ENCODE measurements at regions not wholly inside any gene's neighbourhood (a gene's known extent, or its start where the extent isn't known, plus 50 kb on each side); places are given as distances from the start of the nearest gene placed in this dataset.

DNA sequence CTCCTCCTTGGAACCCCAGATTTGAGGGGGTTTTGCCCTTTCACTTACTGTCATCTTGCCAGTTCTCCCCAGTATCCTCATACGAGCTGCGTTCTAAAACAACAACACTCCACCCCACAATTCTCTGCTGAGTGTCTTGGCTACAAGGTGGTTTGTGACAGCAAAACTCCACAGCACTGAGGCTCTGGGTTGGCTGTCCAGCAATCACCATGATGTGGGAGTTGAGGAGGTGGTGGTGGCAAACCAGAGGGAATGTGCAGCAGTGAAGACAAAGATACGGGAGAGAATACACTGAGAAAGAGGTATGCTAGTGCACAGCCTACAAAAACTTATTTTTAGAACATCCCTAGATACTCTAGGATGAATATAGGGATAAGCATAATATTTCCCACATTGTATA, 335.0 kb downstream of the C11orf87 start:
- Histone ChIP-seq H3K9me3 (no peaks in the 10 kb centered on the region), H3K36me3 (ENCODE audit: control insufficient read depth in 2 of 2, extremely low read depth in 1 of 2, insufficient read depth in 1 of 2, low read length in 1 of 2) (no peaks in the 10 kb centered on the region), H3K4me1 (ENCODE audit: control insufficient read depth in 1 of 2, extremely low read depth in 1 of 2, insufficient read depth in 2 of 2, low read length in 2 of 2) (no peaks in the 10 kb centered on the region), H3K4me3 (ENCODE audit: control insufficient read depth in 1 of 2, extremely low read depth in 1 of 2, low read length in 1 of 2) (no peak overlapping the region), H3K27ac (ENCODE audit: low read length) (no peak overlapping the region), H3K27me3 (replicated peaks in 1 of 2; ENCODE audit: control insufficient read depth in 2 of 2, extremely low read depth in 1 of 2, insufficient read depth in 2 of 2, low read length in 1 of 2) (no peaks in the 10 kb centered on the region)
- Mint-ChIP-seq H3K27me3 (peaks cover 0 to 2% of the 10 kb centered on the region in 2 donors), H3K9me3 (peaks cover 0 to 5% (median 0%) of the 10 kb centered on the region in 3 donors), H3K36me3 (no peaks in the 10 kb centered on the region), H3K4me3 (no peak overlapping the region), H3K27ac (no peak overlapping the region), H3K4me1 (no peaks in the 10 kb centered on the region)
- DNase-seq (no peak), ATAC-seq (replicated peaks in 1 of 4) (no peak)
- no CpG with 5 or more reads among the region's 3 CpGs for WGBS (ENCODE audit: insufficient coverage)
- CTCF ChIA-PET: no interaction called here
- POLR2A ChIA-PET: no interaction called here

DNA sequence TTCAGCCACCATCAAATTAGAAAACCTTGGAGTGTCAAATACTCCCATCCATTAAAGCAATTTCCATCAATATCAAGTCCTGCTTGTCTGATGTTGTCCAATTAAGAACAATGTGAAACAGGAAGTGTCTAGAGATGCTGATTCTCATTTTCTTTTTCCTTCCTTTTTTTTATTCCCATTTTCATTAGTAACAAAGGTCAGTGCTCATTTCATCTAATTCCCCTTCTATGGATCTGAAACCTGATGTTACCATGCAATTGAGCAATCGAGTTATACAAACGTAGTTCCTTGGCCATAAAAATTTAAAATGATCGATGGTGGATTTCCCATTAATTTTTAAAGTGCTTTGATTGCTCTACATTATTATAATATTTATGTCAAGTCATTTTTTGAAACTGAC, 330.6 kb upstream of the ZC3H12C start:
- Histone ChIP-seq H3K4me1 (ENCODE audit: control insufficient read depth in 1 of 2, extremely low read depth in 1 of 2, insufficient read depth in 2 of 2, low read length in 2 of 2) (no peaks in the 10 kb centered on the region), H3K9me3 (no peaks in the 10 kb centered on the region), H3K27ac (ENCODE audit: low read length) (no peak overlapping the region), H3K27me3 (replicated peaks in 1 of 2; ENCODE audit: control insufficient read depth in 2 of 2, extremely low read depth in 1 of 2, insufficient read depth in 2 of 2, low read length in 1 of 2) (no peaks in the 10 kb centered on the region), H3K36me3 (ENCODE audit: control insufficient read depth in 2 of 2, extremely low read depth in 1 of 2, insufficient read depth in 1 of 2, low read length in 1 of 2) (no peaks in the 10 kb centered on the region), H3K4me3 (ENCODE audit: control insufficient read depth in 1 of 2, extremely low read depth in 1 of 2, low read length in 1 of 2) (no peak overlapping the region)
- ChIA-PET POLR2A (no interaction called here), CTCF (no interaction called here)
- Mint-ChIP-seq H3K27ac (no peak overlapping the region), H3K4me1 (no peaks in the 10 kb centered on the region), H3K4me3 (no peak overlapping the region), H3K9me3 (peaks cover 0 to 5% (median 0%) of the 10 kb centered on the region in 3 donors), H3K27me3 (peaks cover 0 to 3% of the 10 kb centered on the region in 2 donors), H3K36me3 (no peaks in the 10 kb centered on the region)
- DNase-seq (no peak), ATAC-seq (replicated peaks in 1 of 4) (no peak)
- no CpG with 5 or more reads among the region's 3 CpGs for WGBS (ENCODE audit: insufficient coverage)

DNA sequence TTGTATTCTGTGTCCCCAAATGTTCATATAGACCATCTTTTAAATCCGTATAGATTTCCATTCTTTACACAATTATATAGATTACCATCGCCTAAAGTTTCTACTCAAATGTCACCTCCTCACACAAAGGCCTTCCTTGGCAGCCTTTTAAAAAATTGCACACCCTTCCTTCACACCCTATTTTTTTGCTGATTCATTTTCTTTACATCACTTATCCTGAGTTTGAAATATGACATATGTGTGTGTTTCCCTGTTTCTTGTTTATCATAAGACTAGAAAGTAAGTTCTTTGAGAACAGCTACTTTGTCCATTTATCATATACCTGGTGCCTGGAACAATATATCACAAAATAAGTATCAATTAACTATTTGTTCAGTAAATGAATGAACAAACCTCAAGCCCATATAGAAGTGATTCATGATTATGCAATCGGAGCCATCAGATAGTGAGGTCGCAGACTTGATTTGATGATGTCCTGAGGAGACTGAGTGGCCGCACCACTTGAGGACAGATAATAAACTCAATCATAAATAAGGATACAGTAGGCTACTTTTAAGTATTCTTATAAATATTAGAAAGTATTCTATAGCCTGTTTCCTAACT, 327.4 kb upstream of the ZC3H12C start:
- Histone ChIP-seq H3K36me3 (ENCODE audit: control insufficient read depth in 2 of 2, extremely low read depth in 1 of 2, insufficient read depth in 1 of 2, low read length in 1 of 2) (no peaks in the 10 kb centered on the region), H3K4me3 (ENCODE audit: control insufficient read depth in 1 of 2, extremely low read depth in 1 of 2, low read length in 1 of 2) (no peak overlapping the region), H3K4me1 (ENCODE audit: control insufficient read depth in 1 of 2, extremely low read depth in 1 of 2, insufficient read depth in 2 of 2, low read length in 2 of 2) (no peaks in the 10 kb centered on the region), H3K27me3 (replicated peaks in 1 of 2; ENCODE audit: control insufficient read depth in 2 of 2, extremely low read depth in 1 of 2, insufficient read depth in 2 of 2, low read length in 1 of 2) (no peaks in the 10 kb centered on the region), H3K27ac (ENCODE audit: low read length) (no peak overlapping the region), H3K9me3 (no peaks in the 10 kb centered on the region)
- peaks cover 0 to 3% of the 10 kb centered on the region in 2 donors for H3K27me3 Mint-ChIP-seq
- DNase-seq (no peak), ATAC-seq (replicated peaks in 1 of 4) (no peak)
- no peaks in the 10 kb centered on the region for H3K36me3 Mint-ChIP-seq
- H3K9me3 Mint-ChIP-seq: no peaks in the 10 kb centered on the region
- no peaks in the 10 kb centered on the region for H3K4me1 Mint-ChIP-seq
- H3K27ac Mint-ChIP-seq: no peak overlapping the region
- CTCF ChIA-PET: no interaction called here
- POLR2A ChIA-PET: no interaction called here
- 75% methylated on average over 2 of the region's 5 CpGs for WGBS (ENCODE audit: insufficient coverage)
- H3K4me3 Mint-ChIP-seq: no peak overlapping the region

DNA sequence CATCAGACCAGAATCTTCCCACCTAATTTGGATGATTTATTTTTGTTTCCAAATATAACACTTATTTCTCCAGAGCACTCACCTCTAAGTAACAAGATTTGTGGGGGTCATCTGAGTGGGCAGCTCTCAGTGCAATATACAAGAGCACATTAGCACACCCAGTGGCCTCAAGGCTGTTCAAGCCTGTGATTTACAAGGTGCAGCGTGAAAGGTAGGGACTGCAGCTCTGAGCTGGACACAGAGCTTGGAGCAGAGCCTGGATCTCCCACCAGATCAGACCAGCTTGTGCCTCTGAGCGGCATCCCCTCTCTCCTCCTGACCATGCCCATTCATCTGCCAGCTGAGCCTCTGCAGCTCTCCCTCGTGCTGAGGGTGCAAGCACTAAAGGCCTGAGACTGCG, 323.3 kb upstream of the ZC3H12C start:
- Mint-ChIP-seq H3K4me3 (no peak overlapping the region), H3K27ac (no peak overlapping the region), H3K9me3 (no peaks in the 10 kb centered on the region), H3K36me3 (no peaks in the 10 kb centered on the region), H3K4me1 (no peaks in the 10 kb centered on the region), H3K27me3 (no peaks in the 10 kb centered on the region)
- ATAC-seq (replicated peaks in 1 of 4) (no peak), DNase-seq (no peak)
- ChIA-PET CTCF (no interaction called here), POLR2A (no interaction called here)
- no peaks in the 10 kb centered on the region for H3K9me3 ChIP-seq
- H3K36me3 ChIP-seq (ENCODE audit: control insufficient read depth in 2 of 2, extremely low read depth in 1 of 2, insufficient read depth in 1 of 2, low read length in 1 of 2): no peaks in the 10 kb centered on the region
- H3K4me1 ChIP-seq (ENCODE audit: control insufficient read depth in 1 of 2, extremely low read depth in 1 of 2, insufficient read depth in 2 of 2, low read length in 2 of 2): no peaks in the 10 kb centered on the region
- WGBS (ENCODE audit: insufficient coverage): 77% methylated on average over 4 of the region's 4 CpGs
- H3K27ac ChIP-seq (ENCODE audit: low read length): no peak overlapping the region
- no peak overlapping the region for H3K4me3 ChIP-seq (ENCODE audit: control insufficient read depth in 1 of 2, extremely low read depth in 1 of 2, low read length in 1 of 2)
- H3K27me3 ChIP-seq (replicated peaks in 1 of 2; ENCODE audit: control insufficient read depth in 2 of 2, extremely low read depth in 1 of 2, insufficient read depth in 2 of 2, low read length in 1 of 2): no peaks in the 10 kb centered on the region

DNA sequence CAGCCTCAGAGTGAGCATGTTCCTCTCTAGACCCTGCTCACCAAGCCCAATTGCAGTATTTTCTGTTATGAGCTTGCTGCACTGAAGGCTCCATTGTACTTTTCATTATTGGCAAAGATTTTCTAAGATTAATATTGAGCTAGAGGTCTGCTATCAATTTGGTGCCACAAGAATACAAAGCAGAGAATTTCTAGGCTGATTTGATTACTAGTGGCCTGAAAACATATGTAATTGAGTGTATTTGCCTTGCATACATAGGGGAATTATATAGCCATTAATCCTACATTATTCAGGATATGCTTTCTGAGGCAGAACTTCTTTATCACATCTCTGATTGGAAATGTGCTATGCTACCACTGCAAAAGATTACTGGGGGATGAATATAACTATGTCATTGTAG, 322.9 kb upstream of the ZC3H12C start:
- no peaks in the 10 kb centered on the region for H3K4me1 Mint-ChIP-seq
- Histone ChIP-seq H3K4me1 (ENCODE audit: control insufficient read depth in 1 of 2, extremely low read depth in 1 of 2, insufficient read depth in 2 of 2, low read length in 2 of 2) (no peaks in the 10 kb centered on the region), H3K27me3 (replicated peaks in 1 of 2; ENCODE audit: control insufficient read depth in 2 of 2, extremely low read depth in 1 of 2, insufficient read depth in 2 of 2, low read length in 1 of 2) (no peaks in the 10 kb centered on the region), H3K4me3 (ENCODE audit: control insufficient read depth in 1 of 2, extremely low read depth in 1 of 2, low read length in 1 of 2) (no peak overlapping the region), H3K36me3 (ENCODE audit: control insufficient read depth in 2 of 2, extremely low read depth in 1 of 2, insufficient read depth in 1 of 2, low read length in 1 of 2) (no peaks in the 10 kb centered on the region), H3K27ac (ENCODE audit: low read length) (no peak overlapping the region), H3K9me3 (no peaks in the 10 kb centered on the region)
- no peak overlapping the region for H3K4me3 Mint-ChIP-seq
- no peak for ATAC-seq (replicated peaks in 1 of 4)
- no peak for DNase-seq
- H3K27me3 Mint-ChIP-seq: no peaks in the 10 kb centered on the region
- H3K27ac Mint-ChIP-seq: no peak overlapping the region
- no peaks in the 10 kb centered on the region for H3K36me3 Mint-ChIP-seq
- ChIA-PET POLR2A (no interaction called here), CTCF (no interaction called here)
- no peaks in the 10 kb centered on the region for H3K9me3 Mint-ChIP-seq

DNA sequence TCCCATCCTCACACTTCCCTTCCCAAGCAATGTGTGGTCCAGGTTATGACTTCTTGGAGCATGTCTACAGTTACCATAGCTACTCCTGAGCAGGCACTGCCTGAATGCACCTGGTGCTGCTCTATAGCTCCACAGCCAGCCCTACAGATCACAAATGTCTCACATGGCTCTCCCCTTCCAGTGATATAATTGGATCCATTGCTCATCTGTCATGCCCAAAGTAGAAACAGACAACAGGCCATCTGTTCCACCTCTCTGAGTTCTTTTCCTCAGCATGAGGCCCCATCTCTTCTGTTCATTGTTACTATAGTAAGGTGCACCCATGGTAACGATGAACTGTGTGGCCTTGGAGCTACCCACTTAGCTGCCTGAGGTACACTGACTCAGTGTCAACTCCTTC, 320.3 kb upstream of the ZC3H12C start:
- no peak overlapping the region for H3K27ac Mint-ChIP-seq
- POLR2A ChIA-PET: no interaction called here
- DNase-seq (no peak), ATAC-seq (replicated peaks in 1 of 4) (no peak)
- Histone ChIP-seq H3K27me3 (replicated peaks in 1 of 2; ENCODE audit: control insufficient read depth in 2 of 2, extremely low read depth in 1 of 2, insufficient read depth in 2 of 2, low read length in 1 of 2) (no peaks in the 10 kb centered on the region), H3K36me3 (ENCODE audit: control insufficient read depth in 2 of 2, extremely low read depth in 1 of 2, insufficient read depth in 1 of 2, low read length in 1 of 2) (no peaks in the 10 kb centered on the region), H3K27ac (ENCODE audit: low read length) (no peak overlapping the region), H3K4me1 (ENCODE audit: control insufficient read depth in 1 of 2, extremely low read depth in 1 of 2, insufficient read depth in 2 of 2, low read length in 2 of 2) (no peaks in the 10 kb centered on the region), H3K4me3 (ENCODE audit: control insufficient read depth in 1 of 2, extremely low read depth in 1 of 2, low read length in 1 of 2) (no peak overlapping the region), H3K9me3 (no peaks in the 10 kb centered on the region)
- no peaks in the 10 kb centered on the region for H3K9me3 Mint-ChIP-seq
- no peak overlapping the region for H3K4me3 Mint-ChIP-seq
- no peaks in the 10 kb centered on the region for H3K4me1 Mint-ChIP-seq
- no peaks in the 10 kb centered on the region for H3K27me3 Mint-ChIP-seq
- no CpG with 5 or more reads among the region's 1 CpG for WGBS (ENCODE audit: insufficient coverage)
- CTCF ChIA-PET: no interaction called here
- no peaks in the 10 kb centered on the region for H3K36me3 Mint-ChIP-seq

DNA sequence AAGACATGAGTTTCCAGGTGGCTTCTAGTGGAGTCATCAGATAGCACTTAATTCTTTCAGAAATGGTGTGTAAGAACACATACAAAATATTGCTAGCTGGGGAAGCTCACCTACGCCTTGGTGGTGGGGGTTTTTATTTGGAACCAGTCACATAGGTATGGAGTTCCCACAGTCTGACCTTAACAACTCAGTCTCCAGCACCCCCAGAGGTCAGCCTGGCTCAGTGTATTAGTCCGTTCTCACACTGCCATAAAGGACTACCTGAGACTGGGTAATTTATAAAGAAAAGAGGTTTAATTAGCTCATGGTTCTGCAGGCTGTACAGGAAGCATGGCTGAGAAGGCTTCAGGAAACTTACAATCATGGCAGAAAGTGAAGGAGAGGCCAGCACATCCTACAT, 317.5 kb upstream of the ZC3H12C start:
- H3K4me3 Mint-ChIP-seq: no peak overlapping the region

More for the DNA sequence above, 317.5 kb upstream of the ZC3H12C start:
- ChIA-PET POLR2A (no interaction called here), CTCF (no interaction called here)
- Histone ChIP-seq H3K36me3 (ENCODE audit: control insufficient read depth in 2 of 2, extremely low read depth in 1 of 2, insufficient read depth in 1 of 2, low read length in 1 of 2) (no peaks in the 10 kb centered on the region), H3K27me3 (replicated peaks in 1 of 2; ENCODE audit: control insufficient read depth in 2 of 2, extremely low read depth in 1 of 2, insufficient read depth in 2 of 2, low read length in 1 of 2) (no peaks in the 10 kb centered on the region), H3K27ac (ENCODE audit: low read length) (no peak overlapping the region), H3K4me1 (ENCODE audit: control insufficient read depth in 1 of 2, extremely low read depth in 1 of 2, insufficient read depth in 2 of 2, low read length in 2 of 2) (no peaks in the 10 kb centered on the region), H3K4me3 (ENCODE audit: control insufficient read depth in 1 of 2, extremely low read depth in 1 of 2, low read length in 1 of 2) (no peak overlapping the region), H3K9me3 (no peaks in the 10 kb centered on the region)
- Mint-ChIP-seq H3K4me1 (no peaks in the 10 kb centered on the region), H3K9me3 (no peaks in the 10 kb centered on the region), H3K36me3 (no peaks in the 10 kb centered on the region), H3K27ac (no peak overlapping the region), H3K27me3 (no peaks in the 10 kb centered on the region)
- no peak for DNase-seq
- no CpG with 5 or more reads among the region's 2 CpGs for WGBS (ENCODE audit: insufficient coverage)
- ATAC-seq (replicated peaks in 1 of 4): no peak

All from T-cell (primary cell).